Glutamatergic neuron (in vitro differentiated cells): ENCODE measurements at regions not wholly inside any gene's neighbourhood (a gene's known extent, or its start where the extent isn't known, plus 50 kb on each side); places are given as distances from the start of the nearest gene placed in this dataset.

Source experiments
- DNase-seq: peaks from one replicate; pipeline ENCODE4 v3.0.0; 2022
- H3K27ac Mint-ChIP-seq: one replicate; pipeline ENCODE4 v1.8.0; 2020; ENCODE audit warnings: mild to moderate bottlenecking, mixed read lengths, inconsistent platforms; ENCODE audit not compliant: unreplicated experiment
- H3K27me3 Mint-ChIP-seq: one replicate; pipeline ENCODE4 v1.8.0; 2020; ENCODE audit warnings: mild to moderate bottlenecking, moderate library complexity, mixed read lengths, inconsistent platforms; ENCODE audit not compliant: unreplicated experiment
- H3K36me3 Mint-ChIP-seq: one replicate; pipeline ENCODE4 v1.8.0; 2020; ENCODE audit warnings: mild to moderate bottlenecking, mixed read lengths, inconsistent platforms; ENCODE audit not compliant: unreplicated experiment
- H3K4me1 Mint-ChIP-seq: one replicate; pipeline ENCODE4 v1.8.0; 2020; ENCODE audit warnings: mild to moderate bottlenecking, low read depth, mixed read lengths, inconsistent platforms; ENCODE audit not compliant: unreplicated experiment
- H3K4me3 Mint-ChIP-seq: one replicate; pipeline ENCODE4 v1.8.0; 2020; ENCODE audit warnings: mild to moderate bottlenecking, mixed read lengths, inconsistent platforms; ENCODE audit not compliant: unreplicated experiment
- H3K9me3 Mint-ChIP-seq: one replicate; pipeline ENCODE4 v1.8.0; 2020; ENCODE audit warnings: mild to moderate bottlenecking, moderate library complexity, mixed read lengths, inconsistent platforms; ENCODE audit not compliant: unreplicated experiment
- CTCF ChIP-seq: fragments of 200-600 bp; sonication (generic); IDR thresholded peaks from one replicate; pipeline ENCODE4 v1.5.0; 2021; ENCODE audit not compliant: partially characterized antibody, unreplicated experiment

GRCh38 chr9:118984607-118985006 lies 384.6 kb downstream of the BRINP1 start:
- no peak for TF ChIP-seq CTCF
- H3K36me3 Mint-ChIP-seq = no peaks in the 10 kb centered on the region
- no peak overlapping the region for H3K27ac Mint-ChIP-seq
- DNase-seq = no peak
- no peaks in the 10 kb centered on the region for H3K27me3 Mint-ChIP-seq
- peaks cover 2% of the 10 kb centered on the region for H3K4me1 Mint-ChIP-seq
- no peak overlapping the region for H3K4me3 Mint-ChIP-seq
- H3K9me3 Mint-ChIP-seq = no peaks in the 10 kb centered on the region

- no peak for TF ChIP-seq CTCF
- H3K27me3 Mint-ChIP-seq = no peaks in the 10 kb centered on the region
- H3K27ac Mint-ChIP-seq = no peak overlapping the region
- H3K4me1 Mint-ChIP-seq = peaks cover 2% of the 10 kb centered on the region
- no peak for DNase-seq
- H3K4me3 Mint-ChIP-seq = no peak overlapping the region
- no peaks in the 10 kb centered on the region for H3K36me3 Mint-ChIP-seq
- peaks cover 3% of the 10 kb centered on the region for H3K9me3 Mint-ChIP-seq
Measured at GRCh38 chr9:118985851-118986250, 383.4 kb downstream of the BRINP1 start.

- no peak for DNase-seq
- H3K27ac Mint-ChIP-seq = no peak overlapping the region
- H3K9me3 Mint-ChIP-seq = peaks cover 3% of the 10 kb centered on the region
- H3K4me3 Mint-ChIP-seq = no peak overlapping the region
- no peaks in the 10 kb centered on the region for H3K27me3 Mint-ChIP-seq
- H3K36me3 Mint-ChIP-seq = no peaks in the 10 kb centered on the region
- H3K4me1 Mint-ChIP-seq = peaks cover 2% of the 10 kb centered on the region
- no peak for TF ChIP-seq CTCF
Measured at GRCh38 chr9:118987167-118987566, 382.1 kb downstream of the BRINP1 start.

- no peak for DNase-seq
- no peaks in the 10 kb centered on the region for H3K36me3 Mint-ChIP-seq
- H3K27ac Mint-ChIP-seq = no peak overlapping the region
- no peaks in the 10 kb centered on the region for H3K27me3 Mint-ChIP-seq
- peaks cover 3% of the 10 kb centered on the region for H3K4me1 Mint-ChIP-seq
- TF ChIP-seq CTCF = no peak
- no peak overlapping the region for H3K4me3 Mint-ChIP-seq
- peaks cover 3% of the 10 kb centered on the region for H3K9me3 Mint-ChIP-seq
Measured at GRCh38 chr9:118990949-118991348, 378.3 kb downstream of the BRINP1 start.

DNA sequence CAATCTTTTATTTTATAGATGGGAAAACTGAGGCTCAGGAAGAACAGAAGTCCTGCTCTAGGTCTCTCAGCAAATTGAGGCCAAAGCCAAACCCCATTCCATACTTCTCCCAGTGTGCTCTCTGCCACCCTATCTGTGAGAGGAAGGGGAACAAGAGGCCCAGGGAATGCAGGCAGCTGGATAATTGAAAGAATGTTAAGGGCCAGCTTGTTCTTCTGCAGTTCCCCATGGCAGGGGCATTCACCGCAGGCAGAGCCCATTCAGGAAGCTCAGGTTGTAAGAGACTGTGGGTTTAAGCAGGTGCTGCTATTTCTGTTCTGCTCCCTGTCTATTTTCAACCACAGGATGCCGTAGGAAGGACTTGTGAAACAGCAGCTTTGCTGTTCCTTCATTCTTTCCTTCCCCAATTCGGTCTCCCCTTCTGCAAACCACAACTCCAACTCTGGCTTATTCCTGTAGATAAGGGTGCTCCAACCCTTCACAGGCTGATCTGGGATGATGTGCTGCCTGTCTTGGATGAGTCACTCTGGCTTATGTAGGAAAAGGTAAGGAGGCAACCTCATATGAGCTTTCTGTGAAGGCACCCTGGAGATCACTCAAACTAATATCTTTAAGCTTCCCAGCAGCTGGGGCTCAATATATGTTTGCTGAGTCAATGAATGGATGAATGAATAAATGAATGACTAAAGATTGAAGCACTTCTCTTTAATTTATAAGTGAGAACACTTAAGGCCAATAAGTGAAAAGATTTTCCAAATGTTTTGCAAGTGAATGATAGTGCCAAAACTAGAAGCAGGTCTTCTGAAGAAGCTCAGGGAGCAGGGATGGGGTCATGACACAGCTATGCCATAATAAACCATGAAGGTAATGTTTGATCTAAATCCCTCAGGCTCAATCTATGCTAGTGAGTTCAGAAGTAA lies 377.6 kb downstream of the BRINP1 start:
- H3K4me3 Mint-ChIP-seq = no peak overlapping the region
- DNase-seq = no peak

More for the DNA sequence above, 377.6 kb downstream of the BRINP1 start:
- Mint-ChIP-seq H3K27me3 (no peaks in the 10 kb centered on the region), H3K4me1 (peaks cover 3% of the 10 kb centered on the region), H3K36me3 (no peaks in the 10 kb centered on the region), H3K9me3 (peaks cover 3% of the 10 kb centered on the region), H3K27ac (no peak overlapping the region)
- no peak for TF ChIP-seq CTCF
